ENCODE measurements at regions not wholly inside any gene's neighbourhood (a gene's known extent, or its start where the extent isn't known, plus 50 kb on each side); places are given as distances from the start of the nearest gene placed in this dataset.

GRCh38 chr6:67224989-67225388 is 1410.1 kb upstream of the ADGRB3 start:
- H3K27me3 ChIP-seq = no peaks in the 10 kb centered on the region
- no peaks in the 10 kb centered on the region for H3K9me3 ChIP-seq
- H3K4me3 ChIP-seq = no peak overlapping the region
- no peak overlapping the region for H3K27ac ChIP-seq
- no peaks in the 10 kb centered on the region for H3K4me1 ChIP-seq
- DNase-seq (ENCODE audit: low spot score) = no peak
- no peak for TF ChIP-seq CTCF (IDR thresholded peaks at IDR 0.05)
- no peaks in the 10 kb centered on the region for H3K36me3 ChIP-seq

- H3K4me1 ChIP-seq = no peaks in the 10 kb centered on the region
- no peaks in the 10 kb centered on the region for H3K9me3 ChIP-seq
- H3K36me3 ChIP-seq = no peaks in the 10 kb centered on the region
- no peak for TF ChIP-seq CTCF (IDR thresholded peaks at IDR 0.05)
- H3K27me3 ChIP-seq = no peaks in the 10 kb centered on the region
- H3K4me3 ChIP-seq = no peak overlapping the region
- no peak overlapping the region for H3K27ac ChIP-seq
- no peak for DNase-seq (ENCODE audit: low spot score)
These were observed 1413.9 kb upstream of the ADGRB3 start for GRCh38 chr6:67221226-67221625.

- H3K36me3 ChIP-seq = no peaks in the 10 kb centered on the region
- no peak overlapping the region for H3K27ac ChIP-seq
- H3K4me1 ChIP-seq = no peaks in the 10 kb centered on the region
- DNase-seq (ENCODE audit: low spot score) = no peak
- no peak overlapping the region for H3K4me3 ChIP-seq
- no peaks in the 10 kb centered on the region for H3K27me3 ChIP-seq
- no peaks in the 10 kb centered on the region for H3K9me3 ChIP-seq
- no peak for TF ChIP-seq CTCF (IDR thresholded peaks at IDR 0.05)
These were observed 1415.7 kb upstream of the ADGRB3 start for GRCh38 chr6:67219346-67219745.

- Histone ChIP-seq H3K27me3 (no peaks in the 10 kb centered on the region), H3K4me1 (no peaks in the 10 kb centered on the region), H3K27ac (no peak overlapping the region), H3K36me3 (no peaks in the 10 kb centered on the region), H3K4me3 (no peak overlapping the region), H3K9me3 (no peaks in the 10 kb centered on the region)
- DNase-seq (ENCODE audit: low spot score) = no peak
- no peak for TF ChIP-seq CTCF (IDR thresholded peaks at IDR 0.05)
These were observed 1422.5 kb upstream of the ADGRB3 start for GRCh38 chr6:67212584-67212983.

GRCh38 chr6:67210450-67210849 is 1424.6 kb upstream of the ADGRB3 start:
- TF ChIP-seq CTCF (IDR thresholded peaks at IDR 0.05) = no peak
- Histone ChIP-seq H3K27me3 (no peaks in the 10 kb centered on the region), H3K4me1 (no peaks in the 10 kb centered on the region), H3K36me3 (no peaks in the 10 kb centered on the region), H3K9me3 (no peaks in the 10 kb centered on the region), H3K4me3 (no peak overlapping the region), H3K27ac (no peak overlapping the region)
- no peak for DNase-seq (ENCODE audit: low spot score)

GRCh38 chr6:67201563-67201962 is 1433.5 kb upstream of the ADGRB3 start:
- Histone ChIP-seq H3K4me1 (no peaks in the 10 kb centered on the region), H3K27me3 (no peaks in the 10 kb centered on the region), H3K36me3 (no peaks in the 10 kb centered on the region), H3K4me3 (no peak overlapping the region), H3K9me3 (no peaks in the 10 kb centered on the region), H3K27ac (no peak overlapping the region)
- no peak for TF ChIP-seq CTCF (IDR thresholded peaks at IDR 0.05)
- DNase-seq (ENCODE audit: low spot score) = no peak

Data from right atrium auricular region (tissue), 2 donors.